Testis (tissue), 2 donors: ENCODE measurements at regions not wholly inside any gene's neighbourhood (a gene's known extent, or its start where the extent isn't known, plus 50 kb on each side); places are given as distances from the start of the nearest gene placed in this dataset.

Source experiments
- DNase-seq: peaks from one replicate; pipeline ENCODE4 v3.0.0-alpha.2; 2019
- H3K27ac ChIP-seq, 2 donors: fragments of 200-600 bp; sonication (generic); one replicate each; pipeline ENCODE4 v1.5.1; 2019
- H3K27me3 ChIP-seq: fragments of 200-600 bp; sonication (generic); one replicate; pipeline ENCODE4 v1.5.1; 2019
- H3K36me3 ChIP-seq: fragments of 200-600 bp; sonication (generic); one replicate; pipeline ENCODE4 v1.5.1; 2017; ENCODE audit warnings: low read depth; ENCODE audit errors: missing control alignments
- H3K4me1 ChIP-seq: fragments of 200-600 bp; sonication (generic); one replicate; pipeline ENCODE4 v1.5.1; 2019
- H3K4me3 ChIP-seq, 2 donors: fragments of 200-600 bp; sonication (generic); one replicate each; pipeline ENCODE4 v1.5.1; 2017 to 2019
- H3K9me3 ChIP-seq: fragments of 200-600 bp; sonication (generic); one replicate; pipeline ENCODE4 v1.5.1; 2017
- POLR2A ChIP-seq: fragments of 450-650 bp; IDR thresholded peaks from one replicate; pipeline ENCODE4 v1.6.1; 2017; ENCODE audit warnings: antibody characterized with exemption, mild to moderate bottlenecking, moderate library complexity
- WGBS, 2 donors: methylation state at CpG; one replicate each; pipeline ENCODE4 v1.1.5; 2018; 5-methylcytosine and 5-hydroxymethylcytosine counted together
- intact Hi-C: fragments of 100-400 bp; cut with DNase I; formaldehyde crosslinking; loops from one replicate; pipeline ENCODE4 v1.15.1; 2023; ENCODE audit warnings: low total_unique reads
- TF ChIP-seq, protein P1 (sequence below), 3 experiments: fragments of 450-650 bp in 2 of 3; fragments of 200-600 bp in 1 of 3; sonication (generic) in 1 of 3; IDR thresholded peaks; one replicate each; pipeline ENCODE4 v1.5.1; 2016 to 2019; ENCODE audit warnings: antibody characterized with exemption in 3 of 3, mild to moderate bottlenecking in 2 of 3, moderate library complexity in 1 of 3

DNA sequence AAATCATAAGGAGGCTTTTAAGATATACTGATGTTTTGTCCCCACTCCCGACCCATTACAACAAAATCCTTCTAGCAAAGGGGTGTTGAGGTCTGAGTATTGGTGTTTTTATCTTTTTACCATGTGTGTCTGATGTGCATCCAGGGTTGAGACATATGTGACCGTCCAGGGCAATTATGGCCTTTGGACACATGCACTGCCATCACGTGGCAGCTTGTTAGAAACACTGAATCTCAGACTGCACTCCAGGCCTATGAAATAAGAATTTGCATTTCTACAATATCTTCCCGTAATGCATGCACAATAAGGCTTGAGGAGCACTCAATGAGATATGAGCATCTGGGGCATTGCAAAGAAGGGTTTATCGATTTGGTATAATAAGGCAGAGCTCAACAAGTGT is 235.1 kb upstream of the ZNF804A start:
- DNase-seq, result no peak
- Histone ChIP-seq H3K27ac (no peak overlapping the region), H3K4me3 (no peak overlapping the region), H3K36me3 (no peaks in the 10 kb centered on the region), H3K27me3 (no peaks in the 10 kb centered on the region), H3K9me3 (no peaks in the 10 kb centered on the region), H3K4me1 (no peaks in the 10 kb centered on the region)
- WGBS, 2 donors, result 67 to 78% methylated on average over 5 of the region's 5 CpGs
- TF ChIP-seq, protein P1, sequence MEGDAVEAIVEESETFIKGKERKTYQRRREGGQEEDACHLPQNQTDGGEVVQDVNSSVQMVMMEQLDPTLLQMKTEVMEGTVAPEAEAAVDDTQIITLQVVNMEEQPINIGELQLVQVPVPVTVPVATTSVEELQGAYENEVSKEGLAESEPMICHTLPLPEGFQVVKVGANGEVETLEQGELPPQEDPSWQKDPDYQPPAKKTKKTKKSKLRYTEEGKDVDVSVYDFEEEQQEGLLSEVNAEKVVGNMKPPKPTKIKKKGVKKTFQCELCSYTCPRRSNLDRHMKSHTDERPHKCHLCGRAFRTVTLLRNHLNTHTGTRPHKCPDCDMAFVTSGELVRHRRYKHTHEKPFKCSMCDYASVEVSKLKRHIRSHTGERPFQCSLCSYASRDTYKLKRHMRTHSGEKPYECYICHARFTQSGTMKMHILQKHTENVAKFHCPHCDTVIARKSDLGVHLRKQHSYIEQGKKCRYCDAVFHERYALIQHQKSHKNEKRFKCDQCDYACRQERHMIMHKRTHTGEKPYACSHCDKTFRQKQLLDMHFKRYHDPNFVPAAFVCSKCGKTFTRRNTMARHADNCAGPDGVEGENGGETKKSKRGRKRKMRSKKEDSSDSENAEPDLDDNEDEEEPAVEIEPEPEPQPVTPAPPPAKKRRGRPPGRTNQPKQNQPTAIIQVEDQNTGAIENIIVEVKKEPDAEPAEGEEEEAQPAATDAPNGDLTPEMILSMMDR (IDR thresholded peaks at IDR 0.05), result no peak
- TF ChIP-seq POLR2A, result no peak
- intact Hi-C loops, result no loop called here

DNA sequence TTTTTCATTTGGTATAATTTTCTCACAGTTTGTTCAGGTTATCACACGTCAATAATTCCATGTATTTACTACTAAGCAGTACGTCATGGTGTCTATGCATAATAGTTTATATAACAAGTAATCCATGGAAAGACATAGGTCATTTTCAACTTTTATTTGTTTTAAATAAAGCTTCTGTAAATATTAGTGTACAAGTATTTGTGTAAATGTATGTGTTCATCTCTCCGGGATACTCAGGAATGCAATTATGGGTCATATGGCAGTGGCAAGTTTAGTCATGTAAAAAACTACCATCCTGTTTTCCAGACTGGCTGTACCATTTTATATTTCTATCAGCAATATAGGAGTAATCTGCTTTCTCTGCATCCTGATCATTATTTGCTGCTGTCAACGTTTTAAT is 231.1 kb upstream of the ZNF804A start:
- no peaks in the 10 kb centered on the region for H3K4me1 ChIP-seq
- intact Hi-C loops, result no loop called here
- H3K4me3 ChIP-seq, result no peak overlapping the region
- no peaks in the 10 kb centered on the region for H3K27me3 ChIP-seq
- no peak for TF ChIP-seq POLR2A
- TF ChIP-seq, protein P1 (IDR thresholded peaks at IDR 0.05), result no peak
- DNase-seq, result no peak
- no peak overlapping the region for H3K27ac ChIP-seq
- 86 to 88% methylated on average over 4 of the region's 4 CpGs for WGBS, 2 donors
- H3K9me3 ChIP-seq, result no peaks in the 10 kb centered on the region
- H3K36me3 ChIP-seq, result no peaks in the 10 kb centered on the region

DNA sequence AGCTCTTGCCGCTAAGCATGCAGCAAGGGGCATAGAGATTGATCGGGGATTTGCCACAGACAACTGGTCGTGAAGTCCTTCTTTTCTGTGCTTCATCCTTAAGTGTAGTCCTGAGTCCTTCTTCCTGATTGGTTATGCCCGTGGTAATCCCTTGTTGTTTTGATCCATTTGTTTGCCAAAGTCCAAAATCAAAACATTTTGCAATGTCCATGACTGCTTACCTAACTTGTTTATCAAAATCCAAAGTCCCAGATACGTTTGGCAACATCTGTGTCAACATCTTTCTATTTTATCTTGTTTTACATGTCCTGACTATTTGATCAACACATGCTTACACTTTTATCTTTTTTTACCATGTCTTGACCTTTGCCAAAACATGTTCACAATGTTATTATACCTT is 229.0 kb upstream of the ZNF804A start:
- no peak for TF ChIP-seq POLR2A
- TF ChIP-seq, protein P1 (IDR thresholded peaks at IDR 0.05), result no peak
- Histone ChIP-seq H3K4me1 (no peaks in the 10 kb centered on the region), H3K36me3 (no peaks in the 10 kb centered on the region), H3K4me3 (no peak overlapping the region), H3K9me3 (no peaks in the 10 kb centered on the region), H3K27ac (no peak overlapping the region), H3K27me3 (no peaks in the 10 kb centered on the region)
- WGBS, 2 donors, result 73 to 78% methylated on average over 5 of the region's 5 CpGs
- intact Hi-C loops, result no loop called here
- no peak for DNase-seq

DNA sequence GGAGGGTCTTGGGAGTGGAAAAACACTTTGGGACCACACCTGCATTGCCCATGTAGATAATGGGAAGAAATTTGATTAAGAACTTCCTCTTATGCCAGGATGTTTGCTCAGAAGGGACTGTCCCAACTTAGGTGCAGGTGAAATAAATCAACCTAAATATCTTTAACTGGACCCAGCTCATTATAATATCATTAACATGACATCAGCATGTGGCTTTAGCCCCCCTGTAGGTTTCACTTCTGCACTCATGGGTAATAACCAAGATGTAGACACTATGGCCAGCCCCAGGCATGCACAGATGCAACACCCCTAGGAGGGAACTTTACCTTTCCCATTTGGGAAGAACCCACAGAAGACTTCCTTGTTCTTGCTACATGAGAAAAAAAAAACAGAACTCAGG is 227.4 kb upstream of the ZNF804A start:
- Histone ChIP-seq H3K4me1 (no peaks in the 10 kb centered on the region), H3K27ac (no peak overlapping the region), H3K36me3 (no peaks in the 10 kb centered on the region), H3K27me3 (no peaks in the 10 kb centered on the region), H3K4me3 (no peak overlapping the region), H3K9me3 (no peaks in the 10 kb centered on the region)
- no peak for TF ChIP-seq POLR2A
- TF ChIP-seq, protein P1 (IDR thresholded peaks at IDR 0.05), result no peak
- intact Hi-C loops, result no loop called here
- DNase-seq, result no peak

DNA sequence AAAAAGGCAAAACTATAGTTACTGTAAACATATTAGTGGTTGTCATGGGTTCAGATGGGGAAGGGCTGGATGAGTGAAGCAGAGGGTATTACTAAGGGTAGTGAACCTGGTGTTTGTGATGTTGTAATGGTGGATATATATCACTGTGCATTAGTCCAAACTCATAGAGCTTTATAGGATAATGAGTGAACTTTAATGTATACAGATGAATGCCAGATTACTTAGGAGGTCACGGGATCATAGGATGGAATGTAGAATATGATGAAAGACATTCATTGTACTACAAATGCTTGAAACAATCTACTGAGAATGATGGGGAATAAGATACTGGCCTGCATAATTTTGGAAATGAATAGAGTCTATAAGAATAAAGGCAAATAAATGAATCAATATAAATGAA is 226.7 kb upstream of the ZNF804A start:
- Histone ChIP-seq H3K4me1 (no peaks in the 10 kb centered on the region), H3K9me3 (no peaks in the 10 kb centered on the region), H3K27me3 (no peaks in the 10 kb centered on the region), H3K27ac (no peak overlapping the region), H3K4me3 (no peak overlapping the region), H3K36me3 (no peaks in the 10 kb centered on the region)
- intact Hi-C loops, result no loop called here
- 90 to 100% methylated on average over 1 of the region's 1 CpG for WGBS, 2 donors
- no peak for DNase-seq
- TF ChIP-seq POLR2A, result no peak
- TF ChIP-seq, protein P1 (IDR thresholded peaks at IDR 0.05), result no peak
